Tibial nerve (tissue), 3 donors: ENCODE measurements at regions not wholly inside any gene's neighbourhood (a gene's known extent, or its start where the extent isn't known, plus 50 kb on each side); places are given as distances from the start of the nearest gene placed in this dataset.

Experiments used
- CTCF ChIP-seq, 5 experiments: fragments of 200-600 bp in 3 of 5; fragments of 450-650 bp in 2 of 5; sonication (generic) in 3 of 5; IDR thresholded peaks; one replicate each; pipeline ENCODE4 v1.5.1; 2016 to 2019; ENCODE audit warnings: antibody characterized with exemption in 5 of 5, mild to moderate bottlenecking in 3 of 5, moderate library complexity in 2 of 5
- POLR2A ChIP-seq, 2 donors: fragments of 450-650 bp; IDR thresholded peaks; one replicate each; pipeline ENCODE4 v1.6.1; 2017; ENCODE audit warnings: antibody characterized with exemption in 2 of 2, mild to moderate bottlenecking in 2 of 2, moderate library complexity in 2 of 2

- no peak for TF ChIP-seq CTCF (IDR thresholded peaks at IDR 0.05)
- no peak for TF ChIP-seq POLR2A (IDR thresholded peaks at IDR 0.05)
Observed at GRCh38 chr10:21379143-21379542, 146.3 kb downstream of the SKIDA1 start.
